ENCODE measurements at regions not wholly inside any gene's neighbourhood (a gene's known extent, or its start where the extent isn't known, plus 50 kb on each side); places are given as distances from the start of the nearest gene placed in this dataset.

- 61% methylated on average over 30 of the region's 39 CpGs; no CpG with 5 or more reads in 1 of the 2 experiments for WGBS, 2 experiments (ENCODE audit: extremely low coverage in 2 of 2, insufficient read length in 1 of 2)
- Histone ChIP-seq H3K4me2 (ENCODE audit: low read depth, low read length) (peak overlapping the region; percentile 68; the same call in 1 of the 2 replicates), H2BK5ac (ENCODE audit: low read depth, low read length, poor library complexity, severe bottlenecking) (no peak overlapping the region), H3K27me3 (ENCODE audit: control insufficient read depth, insufficient read depth, low read length) (peaks cover 16% of the 10 kb centered on the region), H3K4me3 (ENCODE audit: insufficient read depth, low read depth, low read length) (peak overlapping the region; percentile 23), H3K14ac (replicated peaks; ENCODE audit: low read depth, low read length) (no peak overlapping the region), H4K8ac (ENCODE audit: low read depth in 2 of 2, low read length in 2 of 2) (peak overlapping the region; percentile 39; a peak in 2 of 4 replicates), H2BK15ac (ENCODE audit: low read depth, low read length) (no peak overlapping the region), H3K9me1 (ENCODE audit: insufficient read depth, low read length) (no peaks in the 10 kb centered on the region), H3K9ac (ENCODE audit: low read depth, low read length) (0 out of 2 replicates have a peak overlapping the region, but pooled peaks have one; percentile 3), H2AK9ac (replicated peaks; ENCODE audit: low read depth, low read length, poor library complexity) (peak overlapping the region; percentile 25), H4K91ac (ENCODE audit: insufficient read depth, low read depth, low read length) (0 out of 2 replicates have a peak overlapping the region, but pooled peaks have one; percentile 9), H3K18ac (ENCODE audit: low read depth, low read length) (no peak overlapping the region; the same call in 1 of the 2 replicates), H3K4ac (ENCODE audit: low read depth, low read length) (0 out of 2 replicates have a peak overlapping the region, but pooled peaks have one; percentile 4), H3K56ac (ENCODE audit: extremely low read depth, insufficient read depth, low read length) (no peak overlapping the region), H3K9me3 (ENCODE audit: control insufficient read depth, insufficient read depth, low read length) (peaks cover 4% of the 10 kb centered on the region), H2AFZ (replicated peaks; ENCODE audit: low read length, poor library complexity) (peak overlapping the region; percentile 89), H3K4me1 (ENCODE audit: control insufficient read depth, insufficient read depth, low read length) (peaks cover 7% of the 10 kb centered on the region), H3K79me1 (ENCODE audit: low read depth in 1 of 2, low read length in 2 of 2) (peaks cover 3 to 14% of the 10 kb centered on the region in 2 experiments; a peak in 2 of 4 replicates), H2BK20ac (ENCODE audit: low read depth, low read length) (no peak overlapping the region), H4K5ac (ENCODE audit: low read depth, low read length) (no peak overlapping the region; the same call in 1 of the 2 replicates), H3K27ac (ENCODE audit: insufficient read depth, low read length) (peak overlapping the region; percentile 9; the same call in 1 of the 2 replicates), H3K23ac (ENCODE audit: low read depth, low read length) (no peak overlapping the region), H4K20me1 (ENCODE audit: insufficient read depth, low read length) (peaks cover 5% of the 10 kb centered on the region; the same call in 1 of the 2 replicates), H2AK5ac (ENCODE audit: low read depth, low read length) (no peak overlapping the region), H2BK120ac (ENCODE audit: low read depth, low read length) (peak overlapping the region; percentile 27; the same call in 1 of the 2 replicates), H3K36me3 (ENCODE audit: control insufficient read depth, insufficient read depth, low read length) (no peaks in the 10 kb centered on the region)
- POLR2A ChIA-PET (ENCODE audit: unreplicated experiment) = no interaction called here
- no TSS peak for BruUV-seq (replicated peaks)
- in situ Hi-C loops (cut with MboI; ENCODE audit: low sequenced_read_pairs) (no loop called here), dilution Hi-C loops (cut with HindIII; ENCODE audit: low sequenced_read_pairs, unreplicated experiment) (no loop called here), intact Hi-C loops (cut with micrococcal nuclease) (loop anchor here (10.0 kb wide), 2 partner anchors 287 to 787 kb away; no protein-coding TSS in a partner anchor)
- ATAC-seq (ENCODE audit: low read depth) = no peak
- CTCF ChIA-PET = interaction anchor here (0.7 kb wide), 1 partner anchor 295 kb away, joined by 3 read pairs; no protein-coding TSS in a partner anchor
- DNase-seq = no peak
- TF ChIP-seq BHLHE40 (IDR thresholded peaks at IDR 0.05; ENCODE audit: low read depth, low read length) (no peak), MAZ (IDR thresholded peaks at IDR 0.05; ENCODE audit: borderline replicate concordance, low read depth, low read length) (no peak), USF2 (IDR thresholded peaks at IDR 0.05; ENCODE audit: low read depth, low read length) (no peak), CHD1 (IDR thresholded peaks at IDR 0.05; ENCODE audit: low read depth, low read length) (no peak), RAD21 (IDR thresholded peaks at IDR 0.05; ENCODE audit: low read length) (no peak), RCOR1 (IDR thresholded peaks at IDR 0.05; ENCODE audit: insufficient replicate concordance, low read length) (no peak), RFX5 (IDR thresholded peaks at IDR 0.05; ENCODE audit: low read depth, low read length) (no peak), SMC3 (IDR thresholded peaks at IDR 0.05; ENCODE audit: low read depth, low read length) (no peak), POLR2A (IDR thresholded peaks at IDR 0.05; ENCODE audit: low read depth, low read length) (no peak), MXI1 (IDR thresholded peaks at IDR 0.05; ENCODE audit: borderline replicate concordance, low read depth, low read length) (no peak), FOS (IDR thresholded peaks at IDR 0.05; ENCODE audit: low read depth, low read length) (no peak), CTCF (conservative IDR thresholded peaks at IDR 0.05; ENCODE audit: low read depth, low read length) (no peak), CEBPB (IDR thresholded peaks at IDR 0.05; ENCODE audit: low read depth, low read length) (no peak)
These were observed 112.6 kb downstream of the KCNRG start for GRCh38 chr13:50127726-50128291.
